ENCODE measurements at regions not wholly inside any gene's neighbourhood (a gene's known extent, or its start where the extent isn't known, plus 50 kb on each side); places are given as distances from the start of the nearest gene placed in this dataset.
"Not testable (repeated sequence)": the region's sequence is repeated elsewhere in the genome, so short reads cannot be mapped to it uniquely, and the experiment has no call there.

DNA sequence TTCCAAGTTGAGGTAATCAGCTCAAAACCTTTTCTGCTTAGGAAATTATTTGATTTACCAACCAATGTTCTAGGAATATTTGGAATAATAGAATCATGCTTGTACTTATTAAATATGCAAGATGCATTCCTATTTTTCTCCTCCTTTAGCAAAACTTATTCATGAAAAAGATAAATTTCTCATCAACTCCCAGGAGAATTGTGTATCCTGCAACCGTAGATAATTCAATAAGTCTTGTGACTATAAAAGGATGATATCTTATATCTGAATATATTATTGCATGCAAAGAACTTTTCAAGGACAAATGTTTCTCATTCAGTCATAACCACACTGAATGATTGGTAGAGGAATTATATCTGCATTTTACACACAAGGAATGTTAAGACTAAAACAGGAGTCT, 84.9 kb upstream of the CCNG1 start:
- Histone ChIP-seq H3K36me3 (replicated peaks) (no peaks in the 10 kb centered on the region), H3K27ac (no peak overlapping the region), H3K4me3 (ENCODE audit: low read depth, low read length) (no peak overlapping the region), H3K27me3 (replicated peaks) (no peaks in the 10 kb centered on the region)
- DNase-seq, result no peak
- in situ Hi-C loops (cut with HindIII; ENCODE audit: low pct_ligation_motif_present, low sequenced_read_pairs), result no loop called here
- TF ChIP-seq, protein P1, sequence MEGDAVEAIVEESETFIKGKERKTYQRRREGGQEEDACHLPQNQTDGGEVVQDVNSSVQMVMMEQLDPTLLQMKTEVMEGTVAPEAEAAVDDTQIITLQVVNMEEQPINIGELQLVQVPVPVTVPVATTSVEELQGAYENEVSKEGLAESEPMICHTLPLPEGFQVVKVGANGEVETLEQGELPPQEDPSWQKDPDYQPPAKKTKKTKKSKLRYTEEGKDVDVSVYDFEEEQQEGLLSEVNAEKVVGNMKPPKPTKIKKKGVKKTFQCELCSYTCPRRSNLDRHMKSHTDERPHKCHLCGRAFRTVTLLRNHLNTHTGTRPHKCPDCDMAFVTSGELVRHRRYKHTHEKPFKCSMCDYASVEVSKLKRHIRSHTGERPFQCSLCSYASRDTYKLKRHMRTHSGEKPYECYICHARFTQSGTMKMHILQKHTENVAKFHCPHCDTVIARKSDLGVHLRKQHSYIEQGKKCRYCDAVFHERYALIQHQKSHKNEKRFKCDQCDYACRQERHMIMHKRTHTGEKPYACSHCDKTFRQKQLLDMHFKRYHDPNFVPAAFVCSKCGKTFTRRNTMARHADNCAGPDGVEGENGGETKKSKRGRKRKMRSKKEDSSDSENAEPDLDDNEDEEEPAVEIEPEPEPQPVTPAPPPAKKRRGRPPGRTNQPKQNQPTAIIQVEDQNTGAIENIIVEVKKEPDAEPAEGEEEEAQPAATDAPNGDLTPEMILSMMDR (IDR thresholded peaks at IDR 0.05; ENCODE audit: low read depth, low read length, missing control alignments), result no peak

DNA sequence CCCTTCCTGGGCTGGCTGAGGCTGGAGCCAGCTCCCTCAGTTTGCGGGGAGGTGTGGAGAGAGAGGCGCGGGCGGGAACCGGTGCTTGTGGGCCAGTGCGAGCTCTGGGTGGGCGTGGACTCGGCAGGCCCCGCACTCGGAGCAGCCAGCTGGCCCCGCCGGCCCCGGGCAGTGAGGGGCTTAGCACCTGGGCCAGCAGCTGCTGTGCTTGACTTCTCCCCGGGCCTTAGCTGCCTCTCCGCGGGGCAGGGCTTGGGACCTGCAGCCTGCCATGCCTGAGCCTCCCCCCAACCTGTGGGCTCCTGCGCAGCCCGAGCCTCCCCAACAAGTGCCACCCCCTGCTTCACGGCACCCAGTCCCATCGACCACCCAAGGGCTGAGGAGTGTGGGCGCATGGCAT, 81.6 kb upstream of the CCNG1 start:
- H3K4me3 ChIP-seq (ENCODE audit: low read depth, low read length); H3K36me3 ChIP-seq (replicated peaks); H3K27me3 ChIP-seq (replicated peaks); H3K27ac ChIP-seq; DNase-seq; in situ Hi-C loops (cut with HindIII; ENCODE audit: low pct_ligation_motif_present, low sequenced_read_pairs): not testable (repeated sequence)

DNA sequence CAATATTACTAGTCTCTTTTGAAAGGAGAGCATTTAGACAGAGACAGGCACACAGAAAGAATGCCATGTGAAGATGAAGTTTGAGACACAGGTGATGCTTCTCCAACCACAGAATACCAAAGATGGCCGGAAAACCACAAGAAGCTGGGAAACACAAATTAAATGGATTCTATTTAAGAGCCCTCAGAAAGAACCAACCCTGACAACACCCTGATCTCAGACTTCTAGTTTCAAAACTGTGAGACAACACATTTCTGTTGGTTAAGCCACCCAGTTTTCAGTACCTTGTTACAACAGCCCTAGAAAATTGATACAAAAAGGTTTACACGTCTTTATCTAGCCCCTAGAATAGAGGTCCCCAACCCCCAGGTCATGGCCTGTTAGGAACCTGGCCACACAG, 79.8 kb upstream of the CCNG1 start:
- Histone ChIP-seq H3K4me3 (ENCODE audit: low read depth, low read length) (no peak overlapping the region), H3K27ac (no peak overlapping the region), H3K27me3 (replicated peaks) (no peaks in the 10 kb centered on the region), H3K36me3 (replicated peaks) (no peaks in the 10 kb centered on the region)
- no peak for DNase-seq
- in situ Hi-C loops (cut with HindIII; ENCODE audit: low pct_ligation_motif_present, low sequenced_read_pairs), result no loop called here
- TF ChIP-seq, protein P1 (IDR thresholded peaks at IDR 0.05; ENCODE audit: low read depth, low read length, missing control alignments), result no peak

DNA sequence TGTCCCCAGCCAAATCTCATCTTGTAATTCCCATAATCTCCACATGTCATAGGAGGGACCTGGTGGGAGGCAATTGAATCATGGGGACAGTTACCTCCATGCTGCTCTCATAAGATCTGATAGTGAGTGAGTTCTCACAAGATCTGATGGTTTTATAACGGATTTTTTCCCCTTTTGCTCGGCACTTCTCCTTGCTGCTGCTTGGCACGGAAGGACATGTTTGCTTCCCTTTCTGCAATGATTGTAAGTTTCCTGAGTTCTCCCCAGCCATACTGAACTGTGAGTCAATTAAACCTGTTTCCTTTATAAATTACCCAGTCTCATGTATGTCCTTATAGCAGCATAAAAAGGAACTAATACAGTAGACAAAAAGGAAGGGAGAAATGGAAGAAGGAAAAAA, 76.7 kb upstream of the CCNG1 start:
- Histone ChIP-seq H3K27me3 (replicated peaks) (no peaks in the 10 kb centered on the region), H3K4me3 (ENCODE audit: low read depth, low read length) (no peak overlapping the region), H3K36me3 (replicated peaks) (no peaks in the 10 kb centered on the region), H3K27ac (no peak overlapping the region)
- TF ChIP-seq, protein P1 (IDR thresholded peaks at IDR 0.05; ENCODE audit: low read depth, low read length, missing control alignments), result no peak
- in situ Hi-C loops (cut with HindIII; ENCODE audit: low pct_ligation_motif_present, low sequenced_read_pairs), result no loop called here
- DNase-seq, result no peak

DNA sequence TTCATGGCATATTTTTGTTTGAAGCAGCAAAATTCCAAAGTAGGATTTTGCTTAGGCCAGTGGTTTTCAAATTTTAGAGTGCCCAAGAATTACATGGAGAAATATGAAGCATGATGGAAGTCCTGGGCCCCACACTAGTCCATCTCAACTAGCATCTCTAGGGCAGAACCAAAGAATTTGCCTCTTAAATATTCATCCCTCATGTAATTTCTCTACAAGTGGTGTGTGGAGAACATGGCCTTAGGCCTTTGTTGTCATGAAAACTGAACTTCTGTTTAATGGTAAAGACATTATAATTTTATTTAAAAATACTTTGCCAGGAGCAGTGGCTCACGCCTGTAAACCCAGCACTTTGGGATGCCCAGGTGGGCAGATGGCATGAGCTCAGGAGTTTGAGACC, 75.9 kb upstream of the CCNG1 start:
- TF ChIP-seq, protein P1 (IDR thresholded peaks at IDR 0.05; ENCODE audit: low read depth, low read length, missing control alignments), result no peak
- no peaks in the 10 kb centered on the region for H3K27me3 ChIP-seq (replicated peaks)
- DNase-seq, result no peak
- no peak overlapping the region for H3K27ac ChIP-seq
- no peak overlapping the region for H3K4me3 ChIP-seq (ENCODE audit: low read depth, low read length)
- no peaks in the 10 kb centered on the region for H3K36me3 ChIP-seq (replicated peaks)
- in situ Hi-C loops (cut with HindIII; ENCODE audit: low pct_ligation_motif_present, low sequenced_read_pairs), result no loop called here

DNA sequence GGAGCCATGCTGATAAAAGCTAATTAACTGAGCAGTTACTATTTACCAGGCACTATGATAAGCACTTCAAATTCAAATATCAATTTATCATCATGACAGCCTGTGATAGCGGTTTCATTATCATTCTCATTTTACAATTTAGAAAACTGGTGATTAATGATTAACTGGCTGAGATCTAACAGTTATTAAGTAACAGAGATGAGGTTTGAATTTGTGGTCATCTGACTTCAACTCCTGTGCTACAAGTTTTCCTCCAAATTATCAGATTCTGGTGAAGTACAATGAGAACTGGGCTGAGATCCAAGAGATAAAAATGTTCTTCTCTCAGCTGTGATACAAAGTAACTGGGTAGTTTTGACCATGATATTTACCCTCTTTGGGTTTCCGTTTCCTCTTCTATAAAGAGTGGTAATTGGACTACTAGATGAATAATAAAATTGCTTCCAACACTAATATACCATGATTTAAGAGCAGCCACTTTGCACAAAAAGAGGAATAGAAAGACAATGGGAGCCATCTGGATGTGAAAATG, 74.5 kb upstream of the CCNG1 start:
- no peak overlapping the region for H3K4me3 ChIP-seq (ENCODE audit: low read depth, low read length)
- in situ Hi-C loops (cut with HindIII; ENCODE audit: low pct_ligation_motif_present, low sequenced_read_pairs), result no loop called here
- DNase-seq, result no peak

More for the DNA sequence above, 74.5 kb upstream of the CCNG1 start:
- H3K27ac ChIP-seq, result no peak overlapping the region
- TF ChIP-seq, protein P1 (IDR thresholded peaks at IDR 0.05; ENCODE audit: low read depth, low read length, missing control alignments), result no peak
- H3K36me3 ChIP-seq (replicated peaks), result no peaks in the 10 kb centered on the region
- no peaks in the 10 kb centered on the region for H3K27me3 ChIP-seq (replicated peaks)

Data from brain microvascular endothelial cell (primary cell).